CD14-positive monocyte (primary cell): ENCODE measurements at regions not wholly inside any gene's neighbourhood (a gene's known extent, or its start where the extent isn't known, plus 50 kb on each side); places are given as distances from the start of the nearest gene placed in this dataset.

Experiments
- DNase-seq, 3 donors: peaks; one replicate each; pipeline ENCODE4 v3.0.0-alpha.2; 2011 to 2022
- H2AFZ ChIP-seq: 2 replicates; pipeline ENCODE4 v1.6.0; 2012; ENCODE audit warnings: mild to moderate bottlenecking, low read depth, low read length, inconsistent platforms; ENCODE audit not compliant: insufficient read depth, poor library complexity, severe bottlenecking
- H3K27ac ChIP-seq, 2 donors: 1 replicate in 1 of 2; 2 replicates in 1 of 2; pipeline ENCODE4 v1.5.1; 2012 to 2013; ENCODE audit warnings: low read length in 2 of 2, control low read depth in 1 of 2, inconsistent platforms in 1 of 2, low read depth in 1 of 2, mild to moderate bottlenecking in 1 of 2
- H3K27me3 ChIP-seq, 2 donors: one replicate each; pipeline versions ENCODE4 v1.6.0 to v1.6.1; 2011 to 2013; ENCODE audit warnings: low read length in 2 of 2; ENCODE audit not compliant: control insufficient read depth in 2 of 2, insufficient read depth in 2 of 2
- H3K36me3 ChIP-seq, 2 donors: replicated peaks in 1 of 2; 1 replicate in 1 of 2; 2 replicates in 1 of 2; pipeline versions ENCODE4 v1.5.1 to v1.6.1; 2012 to 2013; ENCODE audit warnings: low read length in 2 of 2, control low read depth in 1 of 2, inconsistent platforms in 1 of 2, mild to moderate bottlenecking in 1 of 2; ENCODE audit not compliant: insufficient read depth in 2 of 2, control insufficient read depth in 1 of 2
- H3K4me1 ChIP-seq, 2 donors: 1 replicate in 1 of 2; 2 replicates in 1 of 2; pipeline versions ENCODE4 v1.5.1 to v1.6.1; 2012 to 2013; ENCODE audit warnings: low read length in 2 of 2, control low read depth in 1 of 2, inconsistent platforms in 1 of 2, mild to moderate bottlenecking in 1 of 2, moderate library complexity in 1 of 2; ENCODE audit not compliant: insufficient read depth in 2 of 2, control insufficient read depth in 1 of 2
- H3K4me2 ChIP-seq: replicated peaks from 2 replicates; pipeline ENCODE3; 2012; ENCODE audit warnings: low read length, moderate library complexity, mild to moderate bottlenecking; ENCODE audit not compliant: poor library complexity, severe bottlenecking; ENCODE audit errors: extremely low read depth
- H3K4me3 ChIP-seq, 3 experiments: fragments of 200-600 bp in 1 of 3; sonication (generic) in 1 of 3; replicated peaks in 1 of 3; 1 replicate in 2 of 3; 2 replicates in 1 of 3; pipeline ENCODE4 v1.5.1; 2011 to 2013; ENCODE audit warnings: low read length in 3 of 3, mild to moderate bottlenecking in 3 of 3, control low read depth in 2 of 3, low read depth in 2 of 3, inconsistent platforms in 1 of 3, moderate library complexity in 1 of 3
- H3K79me2 ChIP-seq: 2 replicates; pipeline ENCODE4 v1.6.0; 2012; ENCODE audit warnings: mild to moderate bottlenecking, control low read depth, inconsistent platforms, low read length, moderate library complexity; ENCODE audit not compliant: insufficient read depth
- H3K9ac ChIP-seq: 2 replicates; pipeline ENCODE4 v1.6.0; 2017; ENCODE audit warnings: low read length, mild to moderate bottlenecking; ENCODE audit not compliant: insufficient read depth, poor library complexity, severe bottlenecking
- H3K9me3 ChIP-seq, 2 donors: replicated peaks in 1 of 2; 1 replicate in 1 of 2; 2 replicates in 1 of 2; pipeline versions ENCODE4 v1.5.1 to v1.6.1; 2012 to 2013; ENCODE audit warnings: low read length in 2 of 2, control low read depth in 1 of 2; ENCODE audit not compliant: control insufficient read depth in 1 of 2, insufficient read depth in 1 of 2
- H4K20me1 ChIP-seq: 2 replicates; pipeline ENCODE4 v1.6.0; 2012; ENCODE audit warnings: mild to moderate bottlenecking, low read length, control low read depth, moderate library complexity; ENCODE audit not compliant: insufficient read depth
- H3K27ac Mint-ChIP-seq, 7 donors: one replicate each; pipeline ENCODE4 v1.8.0; 2020; ENCODE audit warnings: mild to moderate bottlenecking in 7 of 7, mixed read lengths in 7 of 7, moderate library complexity in 6 of 7, inconsistent platforms in 2 of 7
- H3K27me3 Mint-ChIP-seq, 3 donors: one replicate each; pipeline ENCODE4 v1.8.0; 2021 to 2022; ENCODE audit warnings: low read depth in 3 of 3, mild to moderate bottlenecking in 3 of 3, mixed read lengths in 3 of 3, moderate library complexity in 3 of 3, inconsistent platforms in 1 of 3
- H3K36me3 Mint-ChIP-seq, 2 donors: one replicate each; pipeline ENCODE4 v1.8.0; 2020; ENCODE audit warnings: mixed read lengths in 2 of 2, inconsistent platforms in 1 of 2, mild to moderate bottlenecking in 1 of 2
- H3K4me1 Mint-ChIP-seq: one replicate; pipeline ENCODE4 v1.8.0; 2020; ENCODE audit warnings: mild to moderate bottlenecking, mixed read lengths
- H3K4me3 Mint-ChIP-seq, 2 donors: one replicate each; pipeline ENCODE4 v1.8.0; 2020; ENCODE audit warnings: mild to moderate bottlenecking in 2 of 2, mixed read lengths in 2 of 2, moderate library complexity in 1 of 2
- H3K9me3 Mint-ChIP-seq, 7 donors: one replicate each; pipeline ENCODE4 v1.8.0; 2020 to 2022; ENCODE audit warnings: mixed read lengths in 7 of 7, mild to moderate bottlenecking in 6 of 7, moderate library complexity in 6 of 7, inconsistent platforms in 2 of 7
- CTCF ChIP-seq: fragments of 200-600 bp; IDR thresholded peaks from one replicate; pipeline ENCODE4 v1.8.0; 2022; ENCODE audit warnings: antibody characterized with exemption, mild to moderate bottlenecking
- WGBS: methylation state at CpG from one replicate; pipeline ENCODE4 v1.1.5; 2013; ENCODE audit warnings: missing lambda C conversion rate; ENCODE audit not compliant: insufficient coverage; 5-methylcytosine and 5-hydroxymethylcytosine counted together
- intact Hi-C, 2 donors: fragments of 100-400 bp; cut with micrococcal nuclease; formaldehyde crosslinking; loops; one replicate each; pipeline versions ENCODE4 v1.15.0 to v1.15.1; 2023

GRCh38 chr16:73746554-73746953, 550.1 kb upstream of the PSMD7 start:
- Histone ChIP-seq H2AFZ (no peak overlapping the region), H3K4me3 (no peak overlapping the region), H3K4me1 (no peaks in the 10 kb centered on the region), H4K20me1 (no peaks in the 10 kb centered on the region), H3K27me3 (no peaks in the 10 kb centered on the region), H3K4me2 (no peak overlapping the region), H3K9ac (no peak overlapping the region), H3K27ac (no peak overlapping the region), H3K79me2 (no peaks in the 10 kb centered on the region), H3K36me3 (no peaks in the 10 kb centered on the region), H3K9me3 (no peaks in the 10 kb centered on the region)
- Mint-ChIP-seq H3K4me1 (no peaks in the 10 kb centered on the region), H3K4me3 (no peak overlapping the region), H3K9me3 (peaks cover 0 to 8% (median 3%) of the 10 kb centered on the region in 7 donors), H3K36me3 (no peaks in the 10 kb centered on the region), H3K27ac (no peak overlapping the region), H3K27me3 (no peaks in the 10 kb centered on the region)
- no peak for DNase-seq
- intact Hi-C loops, result no loop called here
- WGBS, result no CpG with 5 or more reads among the region's 2 CpGs
- TF ChIP-seq CTCF, result no peak

- no peaks in the 10 kb centered on the region for H3K4me1 Mint-ChIP-seq
- H3K27ac ChIP-seq, result no peak overlapping the region
- no peak overlapping the region for H3K4me3 ChIP-seq
- H4K20me1 ChIP-seq, result no peaks in the 10 kb centered on the region
- no peaks in the 10 kb centered on the region for H3K36me3 Mint-ChIP-seq
- H2AFZ ChIP-seq, result no peak overlapping the region
- H3K4me2 ChIP-seq, result no peak overlapping the region
- H3K36me3 ChIP-seq, result no peaks in the 10 kb centered on the region
- H3K4me1 ChIP-seq, result no peaks in the 10 kb centered on the region
- no peak overlapping the region for H3K27ac Mint-ChIP-seq
- no peaks in the 10 kb centered on the region for H3K79me2 ChIP-seq
- TF ChIP-seq CTCF, result no peak
- WGBS, result 76% methylated on average over 6 of the region's 11 CpGs
- no peak for DNase-seq
- no peak overlapping the region for H3K4me3 Mint-ChIP-seq
- no peak overlapping the region for H3K9ac ChIP-seq
- intact Hi-C loops, result no loop called here
- no peaks in the 10 kb centered on the region for H3K27me3 ChIP-seq
- H3K27me3 Mint-ChIP-seq, result no peaks in the 10 kb centered on the region
- no peaks in the 10 kb centered on the region for H3K9me3 ChIP-seq
- peaks cover 0 to 8% (median under 1%) of the 10 kb centered on the region in 7 donors for H3K9me3 Mint-ChIP-seq
Observed at GRCh38 chr16:73743665-73744496, 552.7 kb upstream of the PSMD7 start.
